ENCODE measurements at regions not wholly inside any gene's neighbourhood (a gene's known extent, or its start where the extent isn't known, plus 50 kb on each side); places are given as distances from the start of the nearest gene placed in this dataset.

GRCh38 chr16:79363484-79363883 is 237.1 kb downstream of the MAF start:
- no peak for TF ChIP-seq CTCF (IDR thresholded peaks at IDR 0.05; ENCODE audit: low read depth, low read length, missing control alignments)
- no peak for DNase-seq (ENCODE audit: low read depth)
- no peak overlapping the region for H3K4me3 ChIP-seq (ENCODE audit: low read depth, low read length)

DNA sequence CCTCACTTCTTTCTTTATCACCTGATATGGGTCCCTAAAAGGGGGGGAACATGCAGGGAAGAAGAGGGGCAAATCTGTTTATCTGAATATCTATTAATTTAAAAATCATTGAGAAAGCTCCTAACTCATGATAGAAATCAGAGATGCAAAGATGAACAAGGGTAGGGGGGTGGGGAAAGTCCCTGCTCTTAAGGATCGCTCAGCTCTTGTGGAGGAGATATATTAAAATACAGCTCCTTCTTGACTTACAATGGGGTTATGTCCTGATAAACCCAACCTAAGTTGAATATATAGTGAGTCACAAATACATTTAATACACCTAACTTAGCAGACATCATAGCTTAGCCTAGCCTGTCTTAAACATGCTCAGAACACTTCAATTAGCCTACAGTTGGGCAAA is 237.5 kb downstream of the MAF start:
- no peak for DNase-seq (ENCODE audit: low read depth)
- no peak overlapping the region for H3K4me3 ChIP-seq (ENCODE audit: low read depth, low read length)
- no peak for TF ChIP-seq CTCF (IDR thresholded peaks at IDR 0.05; ENCODE audit: low read depth, low read length, missing control alignments)

- DNase-seq (ENCODE audit: low read depth): no peak
- no peak for TF ChIP-seq CTCF (IDR thresholded peaks at IDR 0.05; ENCODE audit: low read depth, low read length, missing control alignments)
- no peak overlapping the region for H3K4me3 ChIP-seq (ENCODE audit: low read depth, low read length)
Measured at GRCh38 chr16:79362300-79362970, 238.1 kb downstream of the MAF start.

- TF ChIP-seq CTCF (IDR thresholded peaks at IDR 0.05; ENCODE audit: low read depth, low read length, missing control alignments): no peak
- DNase-seq (ENCODE audit: low read depth): no peak
- no peak overlapping the region for H3K4me3 ChIP-seq (ENCODE audit: low read depth, low read length)
Measured at GRCh38 chr16:79361132-79361751, 239.3 kb downstream of the MAF start.

- DNase-seq (ENCODE audit: low read depth): no peak
Measured at GRCh38 chr16:79360267-79360666, 240.3 kb downstream of the MAF start.

GRCh38 chr16:79359082-79359481 is 241.5 kb downstream of the MAF start:
- TF ChIP-seq CTCF (IDR thresholded peaks at IDR 0.05; ENCODE audit: low read depth, low read length, missing control alignments): no peak
- no peak for DNase-seq (ENCODE audit: low read depth)
- no peak overlapping the region for H3K4me3 ChIP-seq (ENCODE audit: low read depth, low read length)

More at GRCh38 chr16:79360267-79360666, 240.3 kb downstream of the MAF start:
- TF ChIP-seq CTCF (IDR thresholded peaks at IDR 0.05; ENCODE audit: low read depth, low read length, missing control alignments): no peak
- H3K4me3 ChIP-seq (ENCODE audit: low read depth, low read length): no peak overlapping the region

DNA sequence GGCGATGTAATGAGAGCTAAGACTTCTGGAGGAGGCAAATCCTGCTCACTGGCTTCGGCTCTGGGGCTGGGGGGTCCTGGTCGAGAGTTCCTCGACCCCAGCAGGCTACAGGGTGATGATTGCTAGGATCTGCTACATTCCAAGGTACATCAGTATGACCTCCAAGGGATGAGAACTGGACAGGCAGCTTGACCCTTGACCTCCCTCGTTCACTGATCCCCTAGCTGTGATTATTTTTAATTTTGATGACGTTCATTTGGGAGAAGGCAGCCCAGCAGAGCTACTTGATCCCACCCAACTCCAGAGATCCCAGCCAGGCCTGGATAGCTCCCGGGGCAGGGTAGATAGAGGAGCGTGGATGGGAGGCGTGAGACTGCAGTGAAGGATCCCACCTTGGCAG is 242.3 kb downstream of the MAF start:
- DNase-seq (ENCODE audit: low read depth): no peak
- H3K4me3 ChIP-seq (ENCODE audit: low read depth, low read length): no peak overlapping the region
- TF ChIP-seq CTCF (IDR thresholded peaks at IDR 0.05; ENCODE audit: low read depth, low read length, missing control alignments): no peak

All from GM12864 (cell line).